Amniotic epithelial cell (primary cell): ENCODE measurements at regions not wholly inside any gene's neighbourhood (a gene's known extent, or its start where the extent isn't known, plus 50 kb on each side); places are given as distances from the start of the nearest gene placed in this dataset.
A peak's percentile ranks its signal among the peaks of the same experiment; 100 is the strongest.

Experiments used
- DNase-seq: peaks from one replicate; pipeline ENCODE4 v3.0.0-alpha.2; 2010; ENCODE audit warnings: low read depth

DNA sequence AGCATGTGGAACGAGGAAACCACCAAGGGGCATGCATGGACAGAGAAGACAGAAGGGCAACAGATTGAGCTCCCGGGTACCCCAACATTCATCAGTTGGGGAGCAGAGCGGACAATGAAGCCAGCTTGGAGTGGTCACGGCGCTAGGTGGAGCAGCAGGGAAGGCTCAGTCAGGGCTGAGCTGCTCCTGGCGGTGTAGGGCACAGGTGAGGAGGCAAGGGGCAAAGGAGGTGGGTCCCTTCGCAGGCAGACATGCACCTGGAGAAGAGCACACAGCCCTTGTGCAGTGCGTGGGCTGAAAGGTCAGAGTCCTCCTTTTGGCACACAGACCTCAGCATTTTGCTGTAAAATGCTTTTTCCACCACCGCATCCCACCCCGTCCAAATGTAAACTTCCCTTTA, 90.0 kb upstream of the SLC6A6 start:
- DNase-seq: no peak

DNA sequence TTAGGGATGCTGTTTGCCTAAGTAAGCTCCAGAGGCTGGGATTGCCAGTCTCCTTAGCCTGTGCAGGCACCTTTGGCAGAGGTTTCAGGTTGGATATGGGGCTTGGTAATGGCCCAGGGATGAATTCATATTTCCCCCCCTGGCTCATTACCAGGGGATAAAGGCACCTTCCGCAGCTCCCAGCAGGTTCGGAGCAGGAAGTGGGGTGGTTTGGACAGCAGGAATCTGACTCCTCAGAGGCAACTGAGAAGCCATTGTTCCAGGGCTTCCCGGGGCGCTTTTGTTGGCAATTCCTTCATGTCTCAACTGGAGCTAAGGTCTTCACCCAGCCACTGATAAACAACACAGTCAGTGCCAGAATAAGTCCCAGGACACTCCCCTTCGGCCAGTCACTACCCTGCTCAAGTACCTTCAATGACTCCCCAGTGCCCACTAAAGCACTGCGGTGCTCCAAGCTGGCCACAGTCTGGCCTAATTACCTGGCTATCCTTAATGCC, 85.3 kb upstream of the SLC6A6 start:
- no peak for DNase-seq

DNA sequence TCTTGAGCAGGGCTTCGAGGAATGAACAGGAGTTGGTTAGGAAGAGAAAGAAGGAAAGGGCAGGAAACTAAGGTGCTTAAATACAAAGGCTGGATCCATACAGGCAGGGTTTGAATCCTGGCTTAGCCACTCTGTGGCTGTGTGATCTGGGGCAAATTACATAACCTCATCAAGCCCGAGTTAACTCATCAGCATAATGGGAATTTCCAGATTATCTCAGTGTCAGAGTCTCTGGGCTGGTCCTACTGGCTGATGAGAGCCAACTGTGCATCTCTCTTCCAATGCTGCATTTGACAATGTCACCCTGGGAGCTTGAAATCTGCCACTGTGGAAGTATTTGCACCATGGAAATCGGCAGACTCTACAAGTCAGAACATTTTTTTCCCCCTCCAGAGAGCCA, 83.8 kb upstream of the SLC6A6 start:
- no peak for DNase-seq

DNA sequence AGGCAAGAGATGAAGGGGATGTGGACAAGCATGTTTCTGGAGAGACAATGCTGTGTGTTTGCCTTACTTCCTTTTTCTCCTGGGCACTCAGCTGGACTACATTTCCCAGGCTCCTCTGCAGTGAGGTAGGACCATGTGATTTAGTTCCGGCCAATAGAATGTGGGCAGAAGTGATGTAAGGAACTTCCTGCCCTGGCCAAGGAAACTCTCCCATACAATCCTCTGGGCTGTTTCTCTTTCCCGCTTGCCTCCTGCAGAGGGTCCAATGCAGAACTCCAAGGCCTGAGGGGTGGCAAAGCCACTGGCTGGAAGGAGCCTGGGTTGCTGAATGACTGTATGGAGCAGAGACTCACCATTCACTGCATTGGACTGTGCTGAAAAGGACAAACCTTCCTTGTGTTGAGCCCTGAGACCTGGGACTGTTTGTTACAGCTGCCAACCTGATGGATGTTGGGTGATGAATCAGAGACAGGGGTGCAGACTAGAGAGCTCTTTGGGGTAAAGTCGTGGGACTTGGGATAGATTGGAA, 82.7 kb upstream of the SLC6A6 start:
- DNase-seq: peak; percentile 66

DNA sequence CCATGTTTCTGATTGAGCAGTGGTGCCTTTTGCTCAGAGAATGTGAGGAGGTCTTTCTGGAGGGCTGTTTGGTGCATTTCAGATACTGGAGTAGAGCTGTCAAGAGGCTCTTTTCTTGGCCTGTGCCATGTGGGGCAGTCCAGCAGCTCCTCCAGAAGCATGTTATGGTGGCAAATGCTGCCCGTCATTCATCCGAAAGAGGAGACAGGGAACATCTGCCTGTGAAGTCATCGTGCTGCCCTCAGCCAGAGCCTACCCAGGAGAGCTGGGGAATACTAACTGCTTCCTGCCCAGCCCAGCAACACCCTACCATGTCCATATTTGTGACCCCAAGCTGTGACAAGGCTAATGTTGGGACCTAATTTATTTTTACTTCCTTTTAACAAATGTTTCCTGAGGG, 82.2 kb upstream of the SLC6A6 start:
- DNase-seq: no peak

DNA sequence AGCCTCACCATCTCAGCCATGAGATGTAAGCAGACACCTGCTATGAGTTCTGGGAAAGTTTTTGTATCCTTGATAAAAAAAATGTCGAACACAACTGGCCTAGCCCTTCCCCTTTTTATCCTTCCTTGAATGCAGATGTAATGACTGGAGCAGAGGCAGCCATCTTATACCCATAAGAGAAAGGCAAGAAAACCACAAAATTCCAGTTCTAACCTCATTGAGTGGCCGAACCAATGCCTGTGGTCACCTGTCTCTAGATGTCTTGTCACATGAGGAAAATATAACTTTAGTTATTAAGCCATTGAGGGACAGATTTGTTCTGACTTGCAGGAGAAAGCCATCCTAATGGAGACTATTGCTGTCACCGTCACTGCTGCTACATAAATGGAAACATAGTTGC, 80.4 kb upstream of the SLC6A6 start:
- no peak for DNase-seq

DNA sequence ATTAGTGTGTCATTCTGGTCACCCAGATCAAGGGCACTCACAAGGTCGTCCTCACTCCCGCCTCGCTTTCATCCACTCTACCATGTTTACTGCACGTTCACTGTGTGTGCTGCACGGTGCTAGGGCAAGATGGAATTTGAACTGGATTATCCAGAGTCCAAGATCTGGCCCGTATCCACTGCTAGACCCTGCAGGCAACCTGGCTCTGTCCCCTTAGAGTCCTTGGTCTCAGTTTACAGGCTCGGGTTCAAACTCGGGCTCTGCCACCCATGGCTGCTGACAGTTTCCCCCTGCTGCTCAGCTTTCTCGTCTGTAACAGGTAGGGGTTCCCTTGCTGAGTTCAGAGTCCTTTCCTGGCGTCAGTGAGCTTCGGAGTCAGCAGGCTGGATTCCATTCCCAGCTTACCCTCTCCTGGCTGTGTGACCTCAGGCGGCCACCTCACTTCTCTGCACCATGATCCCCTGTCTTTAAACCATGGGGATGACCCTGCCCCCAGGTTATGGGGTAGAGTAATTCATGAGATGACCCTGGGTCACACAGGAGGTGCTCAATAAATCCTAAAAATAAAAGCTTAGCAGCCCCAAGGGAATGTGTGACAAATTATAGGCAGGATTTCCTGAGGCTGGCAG, 79.6 kb upstream of the SLC6A6 start:
- DNase-seq: no peak

DNA sequence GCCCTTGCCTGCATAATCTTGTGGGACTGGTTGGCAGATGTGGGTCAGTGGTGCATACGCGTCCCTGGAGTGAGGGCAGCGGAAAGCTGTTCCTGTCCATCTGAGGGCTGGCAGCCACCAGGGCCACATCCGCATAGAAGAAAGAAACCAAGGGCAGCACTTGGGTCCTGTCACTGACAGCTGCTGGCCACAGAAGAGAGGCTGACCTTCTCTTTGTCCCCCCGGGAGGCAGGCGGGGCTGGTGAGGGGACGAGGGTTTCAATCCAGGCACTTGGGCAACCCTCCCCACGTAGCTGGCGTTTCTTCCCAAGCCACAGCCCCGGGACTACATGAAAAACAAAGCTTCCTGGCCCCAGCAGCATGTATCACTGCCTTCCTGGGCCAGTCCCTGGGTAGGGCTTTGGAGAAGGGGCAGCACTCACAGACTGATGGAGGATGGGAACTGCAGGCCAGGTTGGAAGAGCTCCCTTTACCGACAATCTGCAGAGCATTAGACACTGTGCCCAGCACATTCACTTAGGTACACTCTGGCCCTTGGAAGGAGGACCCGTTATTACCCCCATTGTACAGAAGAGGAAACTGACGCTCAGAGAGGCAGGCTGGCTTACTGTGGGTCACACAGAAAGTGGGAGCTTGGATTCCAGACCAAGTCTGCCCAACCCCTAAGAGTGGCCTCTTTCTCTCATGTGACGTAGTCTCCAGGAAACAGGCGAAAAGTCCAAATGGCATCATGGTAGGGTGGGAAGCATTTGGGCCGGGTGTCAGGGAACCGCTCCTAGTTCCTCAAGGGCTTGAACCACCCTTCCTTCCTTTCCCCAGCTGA, 78.8 kb upstream of the SLC6A6 start:
- no peak for DNase-seq

DNA sequence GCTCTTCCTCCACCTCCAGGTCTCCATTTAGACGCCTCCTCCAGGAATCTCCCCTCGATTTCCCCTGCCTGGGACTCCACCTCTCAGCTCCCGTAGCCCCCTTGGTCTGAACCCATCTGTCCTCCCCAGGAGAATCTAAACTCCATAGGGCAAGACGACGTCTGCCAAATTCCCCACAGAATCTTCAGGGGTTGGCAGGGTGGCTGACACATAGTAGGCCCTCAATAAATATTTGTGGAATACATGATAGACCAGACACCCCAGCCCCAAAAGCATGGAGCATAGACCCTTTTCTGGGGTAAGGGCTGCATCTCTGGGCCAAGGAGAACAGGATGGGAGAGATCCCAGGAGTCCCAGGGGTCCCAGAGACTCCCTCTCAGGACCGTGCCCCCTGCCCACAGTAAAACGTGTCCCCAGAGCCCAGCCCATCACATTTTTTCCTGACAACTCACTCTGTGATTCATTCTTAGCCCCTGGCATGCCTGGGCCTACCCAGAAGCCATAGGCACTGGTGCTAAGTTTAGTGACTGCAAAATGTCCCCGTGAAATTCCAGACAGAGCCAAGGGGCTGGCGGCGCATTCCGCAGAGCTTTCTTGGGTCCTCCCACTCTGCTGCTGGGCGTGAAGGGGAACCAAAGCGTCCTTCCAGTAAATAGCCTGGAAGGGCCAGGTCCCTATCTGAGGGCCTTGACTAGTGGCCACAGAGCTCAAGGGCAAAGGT, 78.0 kb upstream of the SLC6A6 start:
- no peak for DNase-seq

DNA sequence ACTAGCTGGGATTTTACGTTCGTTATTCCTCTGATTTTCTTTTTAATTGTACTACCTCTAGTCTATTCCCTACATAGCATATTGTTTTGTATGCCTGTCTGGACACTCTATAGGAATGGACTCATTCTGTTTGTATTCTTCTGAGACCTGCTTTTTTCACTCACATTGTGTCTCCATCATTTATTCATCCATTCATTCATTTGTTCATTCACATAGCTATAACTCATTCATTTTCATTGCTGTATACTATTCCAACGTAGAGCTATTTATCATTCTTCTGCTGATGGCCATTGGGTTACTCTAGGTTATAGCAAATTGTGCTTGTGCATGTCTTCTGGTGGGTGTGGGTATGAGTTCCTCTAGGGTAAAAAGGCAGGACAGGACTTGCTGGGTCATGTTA, 74.0 kb upstream of the SLC6A6 start:
- DNase-seq: no peak

DNA sequence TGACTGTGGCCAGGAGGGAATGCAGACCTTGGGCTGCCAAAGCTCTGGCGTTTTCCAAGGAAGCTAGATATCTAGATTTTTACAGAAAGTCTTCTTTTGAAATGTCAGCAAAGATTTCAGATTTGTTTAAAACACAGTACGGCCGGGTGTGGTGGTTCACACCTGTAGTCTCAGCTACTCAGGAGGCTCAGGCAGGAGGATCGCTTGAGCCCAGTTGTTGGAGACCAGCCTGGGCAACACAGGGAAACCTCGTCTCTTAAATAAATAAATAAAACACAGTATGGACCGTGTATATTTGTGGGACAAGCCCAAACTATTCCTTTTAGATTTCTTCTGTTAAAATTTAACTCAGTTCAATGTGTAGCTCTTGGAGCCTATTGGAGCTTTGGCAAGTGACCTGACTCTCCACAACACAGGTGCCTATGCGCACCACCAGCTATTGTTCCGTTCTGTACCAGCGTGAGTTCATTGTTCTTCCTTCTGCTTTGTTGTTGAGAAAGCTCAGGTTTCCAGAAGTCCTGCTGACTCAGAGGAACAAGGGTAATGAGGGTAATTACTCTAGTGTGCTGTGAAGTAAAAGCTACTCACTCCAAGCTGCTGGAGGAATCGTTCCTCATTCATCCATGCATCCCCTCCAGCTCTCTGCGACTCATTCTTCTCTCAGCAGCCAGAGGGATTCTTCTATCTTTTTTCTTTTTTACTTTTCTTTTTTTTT, 73.1 kb upstream of the SLC6A6 start:
- peak; percentile 83 for DNase-seq

DNA sequence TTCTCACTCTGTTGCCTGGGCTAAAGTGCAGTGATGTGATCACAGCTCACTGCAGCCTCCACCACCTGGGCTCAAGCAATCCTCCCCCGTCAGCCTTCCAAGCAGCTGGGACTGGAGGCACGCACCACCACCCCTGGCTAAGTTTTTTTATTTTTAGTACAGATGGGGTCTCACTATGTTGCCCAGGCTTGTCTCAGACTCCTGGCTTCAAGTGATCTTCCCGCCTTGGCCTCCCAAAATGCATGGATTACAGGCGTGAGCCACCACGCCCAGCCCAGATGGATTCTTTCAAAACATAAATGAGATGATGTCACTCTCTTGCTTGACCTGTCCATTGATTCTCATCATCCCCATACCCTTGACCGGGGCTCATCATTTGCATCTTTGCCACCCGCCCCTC, 72.6 kb upstream of the SLC6A6 start:
- no peak for DNase-seq

DNA sequence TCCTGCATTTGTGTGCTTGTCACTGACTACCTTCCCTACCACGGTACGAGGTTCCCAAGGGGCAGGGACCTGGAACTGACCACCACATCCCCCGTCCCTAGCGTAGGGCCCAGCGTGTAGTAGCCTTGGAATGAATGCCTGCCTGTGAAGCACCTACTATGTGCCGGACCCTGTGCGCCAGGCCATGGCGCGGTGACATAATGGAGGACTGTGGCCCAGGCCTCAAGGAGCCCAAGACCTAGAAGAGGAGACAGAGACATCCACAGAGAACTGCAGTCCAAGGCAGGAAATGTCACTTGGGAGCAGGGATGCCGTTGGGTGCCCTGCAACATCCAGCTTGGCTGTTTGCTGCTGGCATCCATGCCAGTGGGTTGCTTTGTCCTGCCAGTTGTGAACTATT, 71.9 kb upstream of the SLC6A6 start:
- no peak for DNase-seq

DNA sequence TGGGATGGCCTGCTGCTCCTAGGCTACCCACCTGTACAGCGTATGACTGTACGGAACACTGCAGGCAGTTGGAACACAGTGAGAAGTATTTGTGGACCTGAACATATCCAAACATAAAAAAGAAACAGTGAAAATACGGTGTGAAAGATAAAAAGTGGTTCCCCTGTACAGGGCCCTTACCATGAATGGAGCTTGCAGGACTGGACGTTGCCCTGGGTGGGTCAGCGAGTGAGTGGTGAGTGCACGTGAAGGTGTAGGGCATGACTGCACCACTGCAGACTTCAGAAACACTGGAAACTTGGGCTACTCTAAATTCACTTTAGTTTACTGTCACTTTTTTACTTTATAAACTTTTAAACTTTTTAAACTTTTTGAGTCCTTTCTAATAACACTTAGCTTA, 71.2 kb upstream of the SLC6A6 start:
- no peak for DNase-seq

DNA sequence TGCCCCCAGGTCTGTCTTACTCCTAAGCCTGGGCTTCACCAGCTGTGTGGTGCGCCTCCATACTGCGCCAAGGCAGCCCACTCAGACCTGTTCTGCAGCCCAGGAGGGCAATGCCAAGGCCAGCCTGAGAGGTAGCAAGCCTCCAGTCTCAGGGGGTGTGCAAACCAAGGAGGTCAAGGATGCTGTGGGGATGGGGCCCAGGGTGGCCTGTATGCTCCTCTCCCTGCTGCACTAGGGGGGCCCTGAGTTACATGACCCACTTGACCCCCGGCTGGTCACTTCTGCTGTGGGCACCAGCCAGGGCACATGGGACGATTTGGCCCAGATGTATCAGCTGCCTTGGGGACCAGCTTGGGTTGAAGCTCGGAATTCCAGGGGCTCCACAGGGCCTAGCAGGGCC, 70.0 kb upstream of the SLC6A6 start:
- DNase-seq: no peak

DNA sequence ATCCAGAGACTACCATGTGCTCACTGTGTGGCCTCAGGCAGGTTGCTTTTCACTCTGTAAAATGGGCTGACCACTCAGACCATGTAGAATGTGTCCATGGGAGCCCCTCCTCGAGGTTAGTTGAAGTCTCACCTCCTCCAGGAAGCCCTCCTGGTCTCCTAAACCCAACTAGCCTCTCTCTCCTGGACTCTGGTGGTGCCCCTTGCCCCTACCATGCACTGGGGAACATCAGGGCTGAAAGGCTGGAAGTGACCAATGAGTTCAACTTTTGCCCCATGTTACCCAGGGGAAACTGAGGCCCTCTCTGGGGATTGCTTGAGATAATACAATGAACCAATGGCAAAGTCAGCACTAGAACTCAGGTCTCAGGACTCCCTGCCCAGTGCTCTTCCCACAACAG, 69.2 kb upstream of the SLC6A6 start:
- DNase-seq: no peak

DNA sequence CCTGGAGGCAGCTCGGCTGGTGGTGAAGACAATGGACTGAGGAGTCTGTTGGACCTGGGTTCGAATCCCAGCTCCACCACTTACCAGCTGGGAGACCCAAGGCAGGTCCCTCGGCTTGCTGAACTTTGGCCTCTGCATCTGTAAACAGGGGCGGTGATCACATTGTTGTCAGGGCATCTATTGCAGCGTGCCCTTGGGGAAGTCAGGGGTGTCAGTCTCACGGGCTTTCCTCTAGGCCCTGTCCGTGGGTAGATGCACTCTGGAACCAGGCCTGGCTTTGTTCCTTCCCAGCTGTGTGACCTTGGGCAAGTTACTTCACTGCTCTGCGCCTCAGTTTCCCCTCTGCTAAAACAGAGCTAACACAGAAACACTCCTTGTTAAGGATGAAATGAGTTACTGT, 68.8 kb upstream of the SLC6A6 start:
- DNase-seq: no peak

DNA sequence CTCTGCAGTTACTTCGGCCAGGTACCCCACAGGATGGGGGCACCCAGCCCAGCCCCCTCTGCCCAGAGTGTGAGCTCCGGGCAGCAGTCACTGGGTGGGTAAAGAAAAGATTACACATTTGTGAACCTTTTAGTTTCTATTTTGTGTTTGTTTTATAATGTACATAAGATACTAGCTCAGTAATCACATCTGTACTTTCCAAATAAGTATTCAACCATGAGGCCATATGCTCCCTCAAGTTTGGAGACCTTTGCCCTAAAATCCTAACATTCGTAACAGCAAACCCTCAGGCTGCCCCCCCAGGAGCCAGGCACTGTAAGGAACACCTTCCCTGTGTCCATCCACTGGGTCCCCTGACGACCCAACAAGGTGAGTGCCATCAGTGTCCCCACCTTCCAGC, 68.3 kb upstream of the SLC6A6 start:
- DNase-seq: no peak

DNA sequence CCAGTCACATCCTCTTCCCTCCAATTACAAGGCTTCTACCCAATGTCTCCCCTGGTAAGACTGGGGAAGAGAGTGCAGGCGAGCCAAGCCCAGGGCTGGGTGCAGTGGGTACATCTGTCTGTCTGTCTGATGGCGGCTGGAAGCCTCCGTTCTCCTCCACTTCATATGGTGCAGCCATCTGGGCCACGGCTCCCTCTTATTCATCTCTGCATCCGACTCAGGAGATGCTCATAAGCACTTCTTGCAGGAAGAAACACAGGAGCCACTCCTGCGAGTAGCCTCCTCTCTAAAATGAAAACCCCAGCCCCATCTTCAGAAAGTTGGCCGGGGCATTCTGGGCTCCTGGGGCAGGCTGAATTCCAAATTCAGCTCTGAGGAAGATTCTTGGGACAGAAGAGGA, 67.5 kb upstream of the SLC6A6 start:
- DNase-seq: no peak

DNA sequence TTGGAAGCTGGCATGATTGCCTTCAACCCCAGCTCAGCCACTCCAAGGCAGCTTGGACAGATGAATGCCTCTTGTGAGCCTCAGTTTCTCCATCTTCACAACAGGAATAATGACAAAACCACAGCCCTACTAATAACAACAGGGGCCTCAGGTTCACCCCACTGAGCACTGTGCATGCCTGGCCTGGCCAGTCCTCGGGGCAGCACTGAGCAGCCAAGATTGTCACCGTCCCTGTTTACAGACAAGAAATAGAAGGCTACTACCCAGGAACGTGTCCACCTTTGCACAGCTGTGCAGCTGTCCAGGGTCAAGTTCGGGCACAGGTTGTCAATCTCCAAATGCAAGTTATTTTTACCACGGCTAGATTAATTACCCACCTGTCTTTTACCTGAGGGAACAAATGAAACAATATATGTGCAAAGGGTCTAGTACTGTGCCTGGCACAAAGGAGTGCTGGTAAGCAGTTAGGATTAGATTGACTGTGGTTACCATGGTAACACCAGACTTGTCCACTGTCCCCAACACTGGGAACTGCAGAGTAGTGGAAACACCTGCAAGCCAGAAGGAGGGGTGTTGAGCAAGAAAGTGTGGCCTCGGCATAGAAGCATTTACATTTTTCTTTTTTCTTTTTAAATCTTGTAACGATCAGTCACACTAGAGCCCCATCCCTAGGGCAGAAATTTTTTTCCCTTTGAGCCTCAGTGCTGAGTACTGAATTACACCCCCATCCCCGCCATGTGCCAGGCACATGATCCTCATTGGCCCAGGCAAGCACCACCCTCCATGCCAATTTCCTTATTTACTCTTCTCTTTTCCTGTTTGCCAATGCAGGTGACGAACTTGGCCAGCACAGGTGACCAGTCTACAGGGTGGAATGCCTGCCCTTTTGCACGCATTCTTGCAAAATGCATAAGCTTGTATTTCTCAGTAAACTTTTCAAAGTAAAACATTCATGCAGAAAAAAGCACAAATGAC, 66.3 kb upstream of the SLC6A6 start:
- DNase-seq: no peak
